ENCODE measurements at regions not wholly inside any gene's neighbourhood (a gene's known extent, or its start where the extent isn't known, plus 50 kb on each side); places are given as distances from the start of the nearest gene placed in this dataset.
"Not testable (repeated sequence)": the region's sequence is repeated elsewhere in the genome, so short reads cannot be mapped to it uniquely, and the experiment has no call there.

DNA sequence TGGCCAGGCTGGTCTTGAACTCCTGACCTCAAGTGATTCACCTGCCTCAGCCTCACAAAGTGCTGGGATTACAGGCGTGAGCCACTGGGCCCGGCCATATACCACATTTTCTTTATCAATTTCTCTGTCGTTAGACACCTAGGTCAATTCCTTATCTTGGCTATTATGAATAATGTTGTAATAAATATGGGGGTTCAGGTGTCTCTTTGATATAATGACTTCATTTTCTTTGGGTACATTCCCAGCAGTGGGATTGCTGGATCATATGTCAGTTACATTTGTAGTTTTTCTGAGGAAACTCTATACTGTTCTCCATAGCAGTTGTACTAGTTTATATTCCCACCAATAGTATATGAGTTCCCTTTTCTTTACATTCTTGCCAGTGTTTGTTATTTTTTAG lies 67.8 kb upstream of the DDHD1 start:
- Histone ChIP-seq H3K4ac (ENCODE audit: low read depth, low read length) (no peak overlapping the region), H4K5ac (ENCODE audit: low read length) (no peak overlapping the region), H3K79me1 (ENCODE audit: low read length) (no peaks in the 10 kb centered on the region), H3K18ac (ENCODE audit: low read length) (no peak overlapping the region), H3K27me3 (ENCODE audit: insufficient read depth, low read length, poor library complexity) (no peaks in the 10 kb centered on the region), H2BK120ac (ENCODE audit: low read depth, low read length) (no peak overlapping the region), H3K23ac (ENCODE audit: low read length) (no peak overlapping the region), H3K56ac (ENCODE audit: low read length) (no peak overlapping the region), H3K27ac (ENCODE audit: low read depth, low read length) (no peak overlapping the region), H3K4me3 (ENCODE audit: low read length) (no peak overlapping the region), H3K4me1 (ENCODE audit: control insufficient read depth, low read depth, low read length) (no peaks in the 10 kb centered on the region), H3K36me3 (ENCODE audit: control insufficient read depth, insufficient read depth, low read length) (no peaks in the 10 kb centered on the region), H4K8ac (ENCODE audit: low read depth, low read length) (no peak overlapping the region), H3K79me2 (ENCODE audit: control insufficient read depth, insufficient read depth, low read length) (no peaks in the 10 kb centered on the region), H2BK15ac (replicated peaks; ENCODE audit: low read depth) (no peak overlapping the region), H2BK5ac (ENCODE audit: low read length) (no peak overlapping the region), H3K9ac (ENCODE audit: low read length) (no peak overlapping the region), H3K4me2 (ENCODE audit: low read length) (no peak overlapping the region), H2AK5ac (ENCODE audit: low read length) (no peak overlapping the region)
- WGBS (ENCODE audit: extremely low coverage, insufficient coverage, low lambda C conversion rate): no CpG with 5 or more reads among the region's 3 CpGs
- DNase-seq: no peak

GRCh38 chr14:53218161-53218560 lies 65.0 kb upstream of the DDHD1 start:
- H4K8ac ChIP-seq (ENCODE audit: low read depth, low read length): no peak overlapping the region
- H3K79me1 ChIP-seq (ENCODE audit: low read length): no peaks in the 10 kb centered on the region
- no peaks in the 10 kb centered on the region for H3K36me3 ChIP-seq (ENCODE audit: control insufficient read depth, insufficient read depth, low read length)
- no peak overlapping the region for H4K5ac ChIP-seq (ENCODE audit: low read length)
- no peak overlapping the region for H2AK5ac ChIP-seq (ENCODE audit: low read length)
- no peak overlapping the region for H3K4me3 ChIP-seq (ENCODE audit: low read length)
- no peak overlapping the region for H3K4ac ChIP-seq (ENCODE audit: low read depth, low read length)
- no peak overlapping the region for H2BK15ac ChIP-seq (replicated peaks; ENCODE audit: low read depth)
- peak overlapping the region; percentile 70 for H3K9ac ChIP-seq (ENCODE audit: low read length)
- H3K56ac ChIP-seq (ENCODE audit: low read length): peak overlapping the region; percentile 90
- no peak overlapping the region for H2BK5ac ChIP-seq (ENCODE audit: low read length)
- no CpG with 5 or more reads among the region's 2 CpGs for WGBS (ENCODE audit: extremely low coverage, insufficient coverage, low lambda C conversion rate)
- no peaks in the 10 kb centered on the region for H3K27me3 ChIP-seq (ENCODE audit: insufficient read depth, low read length, poor library complexity)
- no peak overlapping the region for H3K4me2 ChIP-seq (ENCODE audit: low read length)
- H2BK120ac ChIP-seq (ENCODE audit: low read depth, low read length): no peak overlapping the region
- no peak overlapping the region for H3K23ac ChIP-seq (ENCODE audit: low read length)
- no peaks in the 10 kb centered on the region for H3K79me2 ChIP-seq (ENCODE audit: control insufficient read depth, insufficient read depth, low read length)
- H3K27ac ChIP-seq (ENCODE audit: low read depth, low read length): no peak overlapping the region
- H3K18ac ChIP-seq (ENCODE audit: low read length): no peak overlapping the region
- H3K4me1 ChIP-seq (ENCODE audit: control insufficient read depth, low read depth, low read length): no peaks in the 10 kb centered on the region
- peak; percentile 29 for DNase-seq

DNA sequence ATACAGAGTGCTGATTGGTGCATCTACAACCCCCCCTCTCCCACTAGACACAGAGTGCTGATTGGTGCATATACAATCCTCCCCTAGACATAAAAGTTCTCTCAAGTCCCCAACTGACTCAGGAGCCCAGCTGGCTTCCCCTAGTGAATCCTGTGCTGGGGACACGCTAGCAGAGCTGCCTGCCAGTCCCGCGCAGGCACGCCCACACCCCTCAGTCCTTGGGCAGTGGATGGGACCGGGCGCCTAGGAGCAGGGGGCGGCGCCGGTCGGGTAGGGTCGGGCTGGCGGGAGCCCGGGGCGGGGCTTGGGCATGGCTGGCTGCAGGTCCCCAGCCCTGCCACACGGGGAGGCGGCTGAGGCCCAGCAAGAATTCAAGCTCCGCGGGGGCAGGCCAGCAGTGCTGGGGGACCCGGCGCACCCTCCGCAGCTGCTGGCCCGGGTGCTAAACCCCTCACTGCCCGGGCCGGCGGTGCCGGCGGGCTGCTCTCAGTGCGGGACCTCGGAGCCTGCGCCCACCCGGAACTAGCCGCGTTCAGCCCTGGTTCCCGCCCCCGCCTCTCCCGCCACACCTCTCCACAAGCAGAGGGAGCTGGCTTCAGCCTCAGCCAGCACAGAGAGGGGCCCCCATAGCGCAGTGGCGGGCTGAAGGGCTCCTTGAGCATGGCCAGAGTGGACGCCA lies 64.3 kb upstream of the DDHD1 start:
- Histone ChIP-seq H3K9ac (ENCODE audit: low read length) (peak overlapping the region; percentile 70), H2BK120ac (ENCODE audit: low read depth, low read length) (no peak overlapping the region), H2BK5ac (ENCODE audit: low read length) (no peak overlapping the region), H3K18ac (ENCODE audit: low read length) (peak overlapping the region; percentile 24), H3K4me2 (ENCODE audit: low read length) (peak overlapping the region; percentile 73), H3K4me3 (ENCODE audit: low read length) (peak overlapping the region; percentile 23), H3K4ac (ENCODE audit: low read depth, low read length) (no peak overlapping the region), H4K5ac (ENCODE audit: low read length) (no peak overlapping the region), H3K36me3 (ENCODE audit: control insufficient read depth, insufficient read depth, low read length) (no peaks in the 10 kb centered on the region), H3K56ac (ENCODE audit: low read length) (peak overlapping the region; percentile 90), H3K79me2 (ENCODE audit: control insufficient read depth, insufficient read depth, low read length) (no peaks in the 10 kb centered on the region), H3K27me3 (ENCODE audit: insufficient read depth, low read length, poor library complexity) (no peaks in the 10 kb centered on the region), H3K27ac (ENCODE audit: low read depth, low read length) (no peak overlapping the region), H3K4me1 (ENCODE audit: control insufficient read depth, low read depth, low read length) (no peaks in the 10 kb centered on the region), H3K79me1 (ENCODE audit: low read length) (no peaks in the 10 kb centered on the region), H2BK15ac (replicated peaks; ENCODE audit: low read depth) (no peak overlapping the region), H4K8ac (ENCODE audit: low read depth, low read length) (no peak overlapping the region), H2AK5ac (ENCODE audit: low read length) (no peak overlapping the region), H3K23ac (ENCODE audit: low read length) (no peak overlapping the region)
- DNase-seq: peak; percentile 95
- no CpG with 5 or more reads among the region's 39 CpGs for WGBS (ENCODE audit: extremely low coverage, insufficient coverage, low lambda C conversion rate)

DNA sequence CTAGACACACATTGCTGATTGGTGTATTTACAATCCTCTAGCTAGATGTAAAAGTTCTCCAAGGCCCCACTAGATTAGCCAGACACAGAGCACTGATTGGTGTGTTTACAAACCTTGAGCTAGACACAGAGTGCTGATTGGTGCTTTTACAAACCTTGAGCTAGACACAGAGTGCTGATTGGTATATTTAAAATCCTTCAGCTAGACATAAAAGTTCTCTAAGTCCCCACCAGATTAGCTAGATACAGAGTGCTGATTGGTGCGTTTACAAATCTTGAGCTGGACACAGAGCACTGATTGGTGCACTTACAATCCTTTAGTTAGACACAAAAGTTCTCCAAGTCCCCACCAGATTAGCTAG lies 63.8 kb upstream of the DDHD1 start:
- H2AK5ac ChIP-seq (ENCODE audit: low read length); H3K4me3 ChIP-seq (ENCODE audit: low read length); H2BK120ac ChIP-seq (ENCODE audit: low read depth, low read length); H3K27ac ChIP-seq (ENCODE audit: low read depth, low read length); H2BK5ac ChIP-seq (ENCODE audit: low read length); H4K5ac ChIP-seq (ENCODE audit: low read length); H2BK15ac ChIP-seq (replicated peaks; ENCODE audit: low read depth); H3K79me2 ChIP-seq (ENCODE audit: control insufficient read depth, insufficient read depth, low read length); H3K36me3 ChIP-seq (ENCODE audit: control insufficient read depth, insufficient read depth, low read length); H3K18ac ChIP-seq (ENCODE audit: low read length); H3K4ac ChIP-seq (ENCODE audit: low read depth, low read length); H3K4me2 ChIP-seq (ENCODE audit: low read length); H3K79me1 ChIP-seq (ENCODE audit: low read length); H3K4me1 ChIP-seq (ENCODE audit: control insufficient read depth, low read depth, low read length); DNase-seq; H4K8ac ChIP-seq (ENCODE audit: low read depth, low read length); H3K27me3 ChIP-seq (ENCODE audit: insufficient read depth, low read length, poor library complexity); H3K23ac ChIP-seq (ENCODE audit: low read length): not testable (repeated sequence)
- Histone ChIP-seq H3K9ac (ENCODE audit: low read length) (peak overlapping the region; percentile 59), H3K56ac (ENCODE audit: low read length) (peak overlapping the region; percentile 60)
- no CpG with 5 or more reads among the region's 1 CpG for WGBS (ENCODE audit: extremely low coverage, insufficient coverage, low lambda C conversion rate)

GRCh38 chr14:53216478-53216877 lies 63.4 kb upstream of the DDHD1 start:
- H3K79me2 ChIP-seq (ENCODE audit: control insufficient read depth, insufficient read depth, low read length); H3K4me3 ChIP-seq (ENCODE audit: low read length); H2AK5ac ChIP-seq (ENCODE audit: low read length); H3K27me3 ChIP-seq (ENCODE audit: insufficient read depth, low read length, poor library complexity); H4K8ac ChIP-seq (ENCODE audit: low read depth, low read length); DNase-seq; H3K79me1 ChIP-seq (ENCODE audit: low read length); H3K18ac ChIP-seq (ENCODE audit: low read length); H2BK120ac ChIP-seq (ENCODE audit: low read depth, low read length); H3K4me2 ChIP-seq (ENCODE audit: low read length); H3K36me3 ChIP-seq (ENCODE audit: control insufficient read depth, insufficient read depth, low read length); H3K23ac ChIP-seq (ENCODE audit: low read length); H3K27ac ChIP-seq (ENCODE audit: low read depth, low read length); H2BK5ac ChIP-seq (ENCODE audit: low read length); H3K9ac ChIP-seq (ENCODE audit: low read length); H3K4ac ChIP-seq (ENCODE audit: low read depth, low read length); H2BK15ac ChIP-seq (replicated peaks; ENCODE audit: low read depth); H3K56ac ChIP-seq (ENCODE audit: low read length); H3K4me1 ChIP-seq (ENCODE audit: control insufficient read depth, low read depth, low read length); H4K5ac ChIP-seq (ENCODE audit: low read length): not testable (repeated sequence)
- no CpG with 5 or more reads among the region's 11 CpGs for WGBS (ENCODE audit: extremely low coverage, insufficient coverage, low lambda C conversion rate)

DNA sequence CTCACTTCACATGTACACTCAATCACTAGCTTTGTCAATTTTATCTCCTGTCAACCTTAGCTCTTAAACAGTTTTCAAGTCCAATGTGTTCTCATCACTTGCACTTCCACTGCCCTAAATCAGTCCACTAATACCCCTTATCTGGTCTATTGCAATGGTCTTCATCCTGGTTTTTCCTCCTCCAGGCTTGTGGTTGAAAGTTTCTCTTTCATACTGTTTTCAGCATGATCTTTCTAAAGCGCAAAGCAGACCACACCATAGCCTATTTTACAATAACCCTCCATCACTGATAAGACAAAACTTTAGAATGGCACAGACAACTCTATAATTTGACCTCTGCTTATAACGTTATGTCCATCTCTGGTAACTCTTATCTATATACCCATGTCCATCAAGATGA lies 62.0 kb upstream of the DDHD1 start:
- WGBS (ENCODE audit: extremely low coverage, insufficient coverage, low lambda C conversion rate): no CpG with 5 or more reads among the region's 2 CpGs
- Histone ChIP-seq H3K4me2 (ENCODE audit: low read length) (no peak overlapping the region), H3K18ac (ENCODE audit: low read length) (no peak overlapping the region), H3K56ac (ENCODE audit: low read length) (no peak overlapping the region), H3K27me3 (ENCODE audit: insufficient read depth, low read length, poor library complexity) (no peaks in the 10 kb centered on the region), H4K8ac (ENCODE audit: low read depth, low read length) (no peak overlapping the region), H2BK5ac (ENCODE audit: low read length) (no peak overlapping the region), H3K79me2 (ENCODE audit: control insufficient read depth, insufficient read depth, low read length) (no peaks in the 10 kb centered on the region), H3K4me1 (ENCODE audit: control insufficient read depth, low read depth, low read length) (no peaks in the 10 kb centered on the region), H3K79me1 (ENCODE audit: low read length) (no peaks in the 10 kb centered on the region), H3K36me3 (ENCODE audit: control insufficient read depth, insufficient read depth, low read length) (no peaks in the 10 kb centered on the region), H2BK120ac (ENCODE audit: low read depth, low read length) (no peak overlapping the region), H2BK15ac (replicated peaks; ENCODE audit: low read depth) (no peak overlapping the region), H3K4ac (ENCODE audit: low read depth, low read length) (no peak overlapping the region), H3K27ac (ENCODE audit: low read depth, low read length) (no peak overlapping the region), H3K9ac (ENCODE audit: low read length) (no peak overlapping the region), H3K4me3 (ENCODE audit: low read length) (no peak overlapping the region), H3K23ac (ENCODE audit: low read length) (no peak overlapping the region), H4K5ac (ENCODE audit: low read length) (no peak overlapping the region), H2AK5ac (ENCODE audit: low read length) (no peak overlapping the region)
- no peak for DNase-seq
